Endothelial cell of umbilical vein (primary cell): ENCODE measurements at regions not wholly inside any gene's neighbourhood (a gene's known extent, or its start where the extent isn't known, plus 50 kb on each side); places are given as distances from the start of the nearest gene placed in this dataset.

ENCODE experiments used
- BruUV-seq: library from RNA; stranded (reverse); fragments of 400-500 nt; replicated peaks from 2 replicates; lab custom pipeline; 2021; lab: Mats Ljungman, UMichigan
- CTCF ChIA-PET: fragments of 300-600, 350-600 bp; sonication (Branson Sonifier 250); formaldehyde crosslinking; loops from one replicate; lab custom pipeline; 2021; ENCODE audit warnings: antibody characterized with exemption, inconsistent platforms; lab: Charles Lee
- POLR2A ChIA-PET: fragments of 300-600, 350-600 bp; sonication (Branson Sonifier 250); formaldehyde crosslinking; loops from one replicate; lab custom pipeline; 2021; ENCODE audit warnings: antibody characterized with exemption, inconsistent platforms; lab: Charles Lee
- DNase-seq: peaks from one replicate; pipeline ENCODE4 v3.0.0-alpha.2; 2011; ENCODE audit warnings: low read depth, low spot score
- FAIRE-seq: peaks from 2 replicates; lab custom pipeline; 2011; peaks lifted over from hg19 to GRCh38; lab: Jason Lieb, UNC
- H2AFZ ChIP-seq: 2 replicates; pipeline ENCODE4 v1.6.0; 2012; ENCODE audit warnings: low read depth, low read length, control low read depth, inconsistent platforms
- H3K27ac ChIP-seq: 2 replicates; pipeline ENCODE4 v1.5.1; 2011; ENCODE audit warnings: low read depth, mild to moderate bottlenecking, control low read depth, low read length, moderate library complexity; ENCODE audit not compliant: insufficient read depth
- H3K27me3 ChIP-seq, 2 experiments: 2 replicates each; pipeline versions ENCODE4 v1.6.0 to v1.6.1; 2011; ENCODE audit warnings: low read length in 2 of 2, mixed read lengths in 1 of 2; ENCODE audit not compliant: control insufficient read depth in 2 of 2, insufficient read depth in 2 of 2
- H3K36me3 ChIP-seq, 2 experiments: 2 replicates in 1 of 2; 3 replicates in 1 of 2; pipeline ENCODE4 v1.5.1; 2011; ENCODE audit warnings: low read length in 2 of 2, mild to moderate bottlenecking in 1 of 2, moderate library complexity in 1 of 2; ENCODE audit not compliant: control insufficient read depth in 2 of 2, insufficient read depth in 2 of 2; ENCODE audit errors: extremely low read depth in 1 of 2
- H3K4me1 ChIP-seq: 3 replicates; pipeline ENCODE4 v1.5.1; 2011; ENCODE audit warnings: mild to moderate bottlenecking, low read length; ENCODE audit not compliant: control insufficient read depth, insufficient read depth; ENCODE audit errors: extremely low read depth
- H3K4me2 ChIP-seq: 2 replicates; pipeline ENCODE4 v1.6.1; 2011; ENCODE audit warnings: low read length, control low read depth, mixed read lengths; ENCODE audit not compliant: insufficient read depth
- H3K4me3 ChIP-seq, 3 experiments: fragments of 200-600 bp in 1 of 3; sonication (generic), shearing (Covaris generic) in 1 of 3; replicated peaks in 1 of 3; 2 replicates each; pipeline ENCODE4 v1.5.1; 2011 to 2016; ENCODE audit warnings: control low read depth in 3 of 3, low read length in 3 of 3, mild to moderate bottlenecking in 2 of 3, inconsistent platforms in 1 of 3, low read depth in 1 of 3, moderate library complexity in 1 of 3; ENCODE audit not compliant: insufficient read depth in 1 of 3
- H3K79me2 ChIP-seq: 2 replicates; pipeline ENCODE4 v1.6.0; 2012; ENCODE audit warnings: low read length, inconsistent platforms; ENCODE audit not compliant: control insufficient read depth, insufficient read depth
- H3K9ac ChIP-seq: replicated peaks from 2 replicates; pipeline ENCODE3; 2011; ENCODE audit warnings: low read length, control low read depth; ENCODE audit not compliant: insufficient read depth; ENCODE audit errors: extremely low read depth
- H3K9me1 ChIP-seq: replicated peaks from 3 replicates; pipeline ENCODE4 v1.6.0; 2011; ENCODE audit warnings: mild to moderate bottlenecking, low read length; ENCODE audit not compliant: control insufficient read depth, insufficient read depth; ENCODE audit errors: extremely low read depth
- H3K9me3 ChIP-seq: replicated peaks from 2 replicates; pipeline ENCODE4 v1.5.1; 2012; ENCODE audit warnings: low read length, inconsistent platforms; ENCODE audit not compliant: control insufficient read depth, insufficient read depth
- H4K20me1 ChIP-seq: replicated peaks from 2 replicates; pipeline ENCODE3; 2011; ENCODE audit warnings: mild to moderate bottlenecking, low read length; ENCODE audit not compliant: control insufficient read depth, insufficient read depth; ENCODE audit errors: extremely low read depth
- CTCF ChIP-seq, 2 donors: IDR thresholded peaks; 1 replicate in 1 of 2; 2 replicates in 1 of 2; pipeline ENCODE4 v1.5.1; 2011; ENCODE audit warnings: low read length in 2 of 2, mild to moderate bottlenecking in 2 of 2, moderate library complexity in 2 of 2, control low read depth in 1 of 2, inconsistent platforms in 1 of 2, low read depth in 1 of 2; ENCODE audit not compliant: insufficient read depth in 1 of 2; ENCODE audit errors: extremely low read depth in 1 of 2
- EZH2 ChIP-seq: IDR thresholded peaks from 2 replicates; pipeline ENCODE4 v1.6.1; 2012; ENCODE audit warnings: borderline replicate concordance, low read depth, mild to moderate bottlenecking, moderate library complexity, low read length, inconsistent platforms; ENCODE audit not compliant: severe bottlenecking
- FOS ChIP-seq: IDR thresholded peaks from 2 replicates; pipeline ENCODE4 v1.6.1; 2011; ENCODE audit warnings: mild to moderate bottlenecking, low read length, moderate library complexity, borderline replicate concordance; ENCODE audit not compliant: insufficient read depth
- GATA2 ChIP-seq: IDR thresholded peaks from 2 replicates; pipeline ENCODE4 v1.7.0; 2011; ENCODE audit warnings: low read depth, mild to moderate bottlenecking, moderate library complexity, mixed read lengths, low read length; ENCODE audit not compliant: insufficient read length, insufficient read depth
- JUN ChIP-seq: IDR thresholded peaks from 2 replicates; pipeline ENCODE4 v1.6.1; 2011; ENCODE audit warnings: borderline replicate concordance, low read depth; ENCODE audit not compliant: insufficient read length, insufficient read depth
- MAX ChIP-seq: IDR thresholded peaks from 2 replicates; pipeline ENCODE4 v1.6.1; 2011; ENCODE audit not compliant: insufficient read depth, insufficient read length
- MYC ChIP-seq: IDR thresholded peaks from one replicate; pipeline ENCODE4 v1.6.1; 2011; ENCODE audit warnings: mild to moderate bottlenecking, low read depth, low read length
- POLR2A ChIP-seq: IDR thresholded peaks from 2 replicates; pipeline ENCODE4 v1.6.1; 2012; ENCODE audit warnings: low read depth, mild to moderate bottlenecking, control low read depth, low read length
- POLR2AphosphoS5 ChIP-seq: IDR thresholded peaks from 2 replicates; pipeline ENCODE4 v1.6.1; 2012; ENCODE audit warnings: low read depth, mild to moderate bottlenecking, control low read depth, low read length, moderate library complexity; ENCODE audit not compliant: insufficient read depth
- dilution Hi-C: fragments of 300-500 bp; cut with MboI; formaldehyde crosslinking; loops from one replicate; pipeline ENCODE4 v1.15.0; 2019; ENCODE audit warnings: low sequenced_read_pairs; ENCODE audit not compliant: extremely low pct_ligation_motif_present
- intact Hi-C: fragments of 100-400 bp; cut with micrococcal nuclease; formaldehyde crosslinking; loops from one replicate; pipeline ENCODE4 v1.10.0; 2022

- intact Hi-C loops = no loop called here
- Histone ChIP-seq H3K9ac (no peak overlapping the region), H3K4me1 (no peaks in the 10 kb centered on the region), H3K27ac (no peak overlapping the region), H2AFZ (no peak overlapping the region), H3K36me3 (no peaks in the 10 kb centered on the region), H4K20me1 (no peaks in the 10 kb centered on the region), H3K79me2 (no peaks in the 10 kb centered on the region), H3K4me2 (no peak overlapping the region), H3K27me3 (peaks cover 5 to 6% of the 10 kb centered on the region in 2 experiments), H3K9me3 (no peaks in the 10 kb centered on the region), H3K9me1 (no peaks in the 10 kb centered on the region), H3K4me3 (no peak overlapping the region)
- FAIRE-seq (no peak), DNase-seq (no peak)
- ChIA-PET POLR2A (no interaction called here), CTCF (interaction anchor here (1.4 kb wide), 1 partner anchor 12 kb away, joined by 3 read pairs; no protein-coding TSS in a partner anchor)
- no peak for TF ChIP-seq POLR2A
- no peak for TF ChIP-seq GATA2
- no peak for TF ChIP-seq POLR2AphosphoS5
- no peak for TF ChIP-seq EZH2
- TF ChIP-seq FOS = no peak
- TF ChIP-seq CTCF (IDR thresholded peaks at IDR 0.05; ENCODE audit: extremely low read depth in 1 of 2, insufficient read depth in 1 of 2, low read depth in 1 of 2, low read length in 2 of 2) = no peak
- TF ChIP-seq MYC = no peak
- TF ChIP-seq JUN = no peak
- no peak for TF ChIP-seq MAX
- BruUV-seq = no TSS peak
- dilution Hi-C loops = no loop called here
Observed at GRCh38 chr12:94033784-94034183, 114.6 kb upstream of the PLXNC1 start.
